ENCODE measurements at regions not wholly inside any gene's neighbourhood (a gene's known extent, or its start where the extent isn't known, plus 50 kb on each side); places are given as distances from the start of the nearest gene placed in this dataset.

DNA sequence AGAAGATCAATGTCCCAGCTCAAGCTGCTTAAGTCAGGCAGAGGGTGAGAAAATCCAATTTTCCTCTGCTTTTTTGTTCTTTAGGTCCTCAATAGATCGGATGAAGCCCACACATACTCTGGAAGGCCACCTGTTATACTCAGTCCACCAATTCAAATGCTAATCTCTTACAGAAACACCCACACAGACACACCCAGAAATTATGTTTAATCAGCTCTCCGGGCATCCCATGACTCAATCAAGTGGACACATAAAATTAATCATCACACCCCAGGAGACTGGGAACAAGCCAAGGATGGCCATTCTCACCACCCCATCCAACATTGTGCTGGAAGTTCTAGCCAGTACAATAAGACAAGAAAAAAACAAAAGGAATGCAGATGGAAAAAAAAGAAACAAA, 67.8 kb upstream of the SLC24A5 start:
- peak in 1 of 3 experiments; percentile 12 for DNase-seq

DNA sequence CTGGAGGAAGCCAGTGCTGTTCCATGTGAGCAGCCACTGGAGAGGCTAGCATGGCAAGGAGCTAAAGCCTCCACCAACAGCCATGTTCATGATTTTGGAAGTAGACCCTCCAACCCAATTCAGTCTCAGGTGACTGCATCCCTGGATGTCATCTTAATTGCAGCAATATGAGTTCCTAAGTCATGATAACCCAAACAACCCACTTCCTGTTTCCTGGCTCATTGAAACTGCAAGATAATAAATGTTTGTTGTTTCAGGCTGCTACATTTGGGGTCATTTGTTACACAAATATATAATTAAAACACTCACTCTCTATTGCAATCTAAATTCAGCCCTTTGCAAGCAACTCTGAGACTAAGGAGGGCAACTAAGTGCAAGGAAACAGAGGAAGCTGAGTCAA, 62.4 kb upstream of the SLC24A5 start:
- peak in 1 of 3 experiments; percentile 47 for DNase-seq

DNA sequence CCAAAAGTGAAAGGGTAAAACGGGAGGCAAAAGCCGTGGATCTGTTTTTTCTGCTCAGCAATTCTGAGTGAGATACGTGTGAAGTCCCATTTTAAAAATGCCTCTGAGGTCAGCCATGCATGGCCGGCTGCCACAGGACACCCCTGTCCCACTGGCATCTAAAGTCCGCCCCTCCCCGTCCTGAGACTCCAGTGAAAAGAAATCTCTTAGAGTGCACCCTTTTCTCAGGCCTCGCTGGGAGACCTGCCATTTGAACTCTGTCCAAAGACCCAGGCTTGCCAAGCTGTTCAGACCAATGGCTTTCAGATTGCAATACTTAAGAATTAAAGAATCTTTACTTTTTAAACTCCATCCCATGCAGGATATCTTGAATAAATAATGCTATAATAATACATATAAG, 61.0 kb upstream of the SLC24A5 start:
- no peak for DNase-seq

- DNase-seq, result no peak
These were observed 60.4 kb upstream of the SLC24A5 start for GRCh38 chr15:48060396-48060795.

- no peak for DNase-seq
These were observed 59.2 kb upstream of the SLC24A5 start for GRCh38 chr15:48061605-48062004.

- peak in 2 of 3 experiments; percentile 58 to 91 for DNase-seq
These were observed 58.5 kb upstream of the SLC24A5 start for GRCh38 chr15:48062148-48062872.

DNA sequence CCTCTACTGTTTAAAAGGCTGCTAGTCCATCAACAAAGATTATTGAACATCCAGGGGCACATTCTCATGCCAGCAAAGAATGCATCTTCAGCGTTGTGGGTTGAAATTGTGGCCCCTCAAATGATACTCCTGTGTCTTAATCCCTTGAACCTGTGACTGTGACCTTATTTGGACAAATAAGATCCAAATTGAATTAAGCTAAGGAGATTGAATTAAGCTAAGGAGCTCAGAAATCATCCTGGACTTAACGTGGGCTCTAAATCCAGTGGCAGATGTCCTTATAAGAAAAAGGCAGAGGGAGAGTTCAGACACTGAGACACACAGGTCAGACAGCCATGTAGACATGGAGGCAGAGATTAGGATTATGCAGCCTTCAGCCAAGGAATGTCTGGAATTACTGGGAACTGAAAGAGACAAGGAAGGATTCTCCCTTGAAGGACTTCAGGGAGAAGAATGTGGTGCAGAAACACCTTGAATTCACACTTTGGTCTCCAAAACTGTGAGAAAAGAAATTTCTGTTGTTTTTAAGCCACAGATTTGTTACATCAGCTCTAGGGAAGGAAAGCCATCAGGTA, 57.3 kb upstream of the SLC24A5 start:
- DNase-seq, result peak in 1 of 3 experiments; percentile 3

DNA sequence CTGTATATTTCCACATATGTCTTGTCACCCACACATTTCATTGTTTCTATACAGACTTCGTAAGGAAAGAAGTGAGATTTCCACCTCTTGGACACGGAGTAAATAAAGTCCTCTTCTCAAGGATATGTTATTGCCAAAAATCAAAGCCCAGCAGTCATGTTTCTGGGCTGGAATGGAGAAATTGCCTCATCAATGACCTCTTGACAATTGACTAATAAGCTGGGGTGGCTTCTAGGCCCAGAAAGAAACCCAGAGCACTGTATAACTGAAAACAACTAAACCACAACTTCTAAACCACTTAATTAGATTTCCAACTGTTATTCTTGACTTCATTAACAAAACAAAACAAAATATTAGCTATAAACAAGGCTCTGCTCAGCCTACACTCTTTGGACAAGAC, 56.4 kb upstream of the SLC24A5 start:
- DNase-seq, result no peak

- peak in 1 of 3 experiments; percentile 13 for DNase-seq
These were observed 54.3 kb upstream of the SLC24A5 start for GRCh38 chr15:48066456-48066855.

All from NCI-H1417 (cell line).